HepG2 (cell line): ENCODE measurements at regions not wholly inside any gene's neighbourhood (a gene's known extent, or its start where the extent isn't known, plus 50 kb on each side); places are given as distances from the start of the nearest gene placed in this dataset.

Experiments
- ATAC-seq: fragments of 200-7000 bp; cut with Tn5 transposase; 3 replicates; pipeline ENCODE4 v1.9.1; 2020; ENCODE audit warnings: mild to moderate bottlenecking, moderate library complexity
- BruUV-seq: library from RNA; stranded (reverse); fragments of 400-500 nt; replicated peaks from 2 replicates; lab custom pipeline; 2021; lab: Mats Ljungman, UMichigan
- CTCF ChIA-PET: fragments of 300-600 bp; formaldehyde crosslinking; extraction: SDS; loops from one replicate; lab custom pipeline; 2021; ENCODE audit warnings: low total read pairs, inconsistent platforms, low intra/inter-chr PET ratio; lab: Yijun Ruan, JAX
- POLR2A ChIA-PET: fragments of 350-600 bp; sonication (Branson Sonifier 250); formaldehyde crosslinking; loops from one replicate; lab custom pipeline; 2020; ENCODE audit warnings: antibody characterized with exemption, inconsistent platforms; lab: Yijun Ruan, JAX
- DNase-seq: peaks from one replicate; pipeline ENCODE4 v3.0.0-alpha.2; 2015; ENCODE audit warnings: low spot score
- FAIRE-seq: peaks from 3 replicates; lab custom pipeline; 2011; peaks lifted over from hg19 to GRCh38; lab: Jason Lieb, UNC
- H2AFZ ChIP-seq: one replicate; pipeline ENCODE4 v1.6.1; 2011; ENCODE audit warnings: low read length, inconsistent platforms
- H3K27ac ChIP-seq: fragments of 300-600 bp; 3 replicates; pipeline ENCODE4 v1.8.0; 2011; ENCODE audit warnings: mixed run types, mild to moderate bottlenecking, mixed read lengths, low read length, inconsistent platforms; ENCODE audit not compliant: insufficient read depth; ENCODE audit errors: extremely low read length
- H3K27me3 ChIP-seq, 2 experiments: fragments of 200-600 bp in 1 of 2; 2 replicates in 1 of 2; 3 replicates in 1 of 2; pipeline versions ENCODE4 v1.6.0 to v1.8.0; 2011; ENCODE audit warnings: low read length in 2 of 2, mild to moderate bottlenecking in 2 of 2, moderate library complexity in 2 of 2, inconsistent platforms in 1 of 2; ENCODE audit not compliant: insufficient read depth in 2 of 2, control insufficient read depth in 1 of 2
- H3K36me3 ChIP-seq, 2 experiments: fragments of 200-600 bp in 1 of 2; replicated peaks in 1 of 2; 2 replicates in 1 of 2; 3 replicates in 1 of 2; pipeline versions ENCODE4 v1.5.1 to v1.8.0; 2011; ENCODE audit warnings: low read length in 2 of 2, inconsistent platforms in 1 of 2; ENCODE audit not compliant: insufficient read depth in 2 of 2, control insufficient read depth in 1 of 2
- H3K4me1 ChIP-seq: 2 replicates; pipeline ENCODE4 v1.5.1; 2012; ENCODE audit warnings: low read length, inconsistent platforms; ENCODE audit not compliant: insufficient read depth
- H3K4me2 ChIP-seq: 2 replicates; pipeline ENCODE4 v1.6.0; 2011; ENCODE audit warnings: low read depth, low read length, inconsistent platforms
- H3K4me3 ChIP-seq, 3 experiments: fragments of 200-600 bp in 1 of 3; sonication (generic), shearing (Covaris generic) in 1 of 3; replicated peaks in 1 of 3; 2 replicates each; pipeline ENCODE4 v1.5.1; 2011 to 2016; ENCODE audit warnings: low read length in 3 of 3, inconsistent platforms in 2 of 3, low read depth in 2 of 3, mild to moderate bottlenecking in 2 of 3, control low read depth in 1 of 3, mixed read lengths in 1 of 3; ENCODE audit not compliant: insufficient read depth in 1 of 3
- H3K79me2 ChIP-seq: one replicate; pipeline ENCODE4 v1.6.1; 2011; ENCODE audit warnings: low read length, inconsistent platforms; ENCODE audit not compliant: insufficient read depth
- H3K9ac ChIP-seq: 2 replicates; pipeline ENCODE4 v1.6.0; 2011; ENCODE audit warnings: mild to moderate bottlenecking, low read depth, low read length, inconsistent platforms; ENCODE audit not compliant: insufficient read depth
- H3K9me3 ChIP-seq: 2 replicates; pipeline ENCODE4 v1.5.1; 2012; ENCODE audit warnings: mild to moderate bottlenecking, low read length
- H4K20me1 ChIP-seq: 2 replicates; pipeline ENCODE4 v1.6.0; 2011; ENCODE audit warnings: inconsistent platforms, mild to moderate bottlenecking, low read length, moderate library complexity; ENCODE audit not compliant: insufficient read depth
- DMTF1 ChIP-seq: sonication (generic); formaldehyde crosslinking; IDR thresholded peaks from 2 replicates; pipeline ENCODE4 v1.4.0; 2020; ENCODE audit warnings: mild to moderate bottlenecking, missing genetic modification reagents
- EED ChIP-seq: sonication (generic); formaldehyde crosslinking; IDR thresholded peaks from 2 replicates; pipeline ENCODE4 v1.5.0; 2020; ENCODE audit warnings: mild to moderate bottlenecking, missing genetic modification reagents
- GATAD2A ChIP-seq: IDR thresholded peaks from 2 replicates; pipeline ENCODE4 v1.6.1; 2016
- MBD4 ChIP-seq: IDR thresholded peaks from 2 replicates; pipeline ENCODE4 v1.6.1; 2012; ENCODE audit warnings: low read length, inconsistent platforms, borderline replicate concordance
- MIER2 ChIP-seq: IDR thresholded peaks from 2 replicates; pipeline ENCODE4 v1.6.1; 2016; ENCODE audit warnings: missing biosample characterization, missing genetic modification reagents
- PAWR ChIP-seq: sonication (generic); formaldehyde crosslinking; IDR thresholded peaks from 2 replicates; pipeline ENCODE4 v1.4.0; 2020; ENCODE audit warnings: missing genetic modification reagents, mild to moderate bottlenecking, borderline replicate concordance
- PTBP1 ChIP-seq: fragments of 200-400 bp; formaldehyde crosslinking; IDR thresholded peaks from 2 replicates; pipeline ENCODE4 v1.6.1; 2018; ENCODE audit warnings: low read length, low read depth; ENCODE audit not compliant: poor library complexity, severe bottlenecking
- RFXANK ChIP-seq: IDR thresholded peaks from 2 replicates; pipeline ENCODE4 v1.6.1; 2016
- TAF1 ChIP-seq: sonication (generic); formaldehyde crosslinking; IDR thresholded peaks from 2 replicates; pipeline ENCODE4 v1.4.0; 2020; ENCODE audit warnings: missing genetic modification reagents
- TEAD2 ChIP-seq: sonication (generic); formaldehyde crosslinking; IDR thresholded peaks from 2 replicates; pipeline ENCODE4 v1.9.0; 2021; ENCODE audit warnings: missing genetic modification reagents
- ZBTB49 ChIP-seq: sonication (generic); formaldehyde crosslinking; IDR thresholded peaks from 2 replicates; pipeline ENCODE4 v1.4.0; 2020; ENCODE audit warnings: missing genetic modification reagents, borderline replicate concordance
- ZNF446 ChIP-seq: sonication (generic); formaldehyde crosslinking; IDR thresholded peaks from 2 replicates; pipeline ENCODE4 v1.5.0; 2020; ENCODE audit warnings: mild to moderate bottlenecking, missing genetic modification reagents
- ZNF709 ChIP-seq: sonication (generic); formaldehyde crosslinking; IDR thresholded peaks from 2 replicates; pipeline ENCODE4 v1.5.0; 2020; ENCODE audit warnings: mild to moderate bottlenecking, missing genetic modification reagents
- ZNF747 ChIP-seq: sonication (generic); formaldehyde crosslinking; IDR thresholded peaks from 2 replicates; pipeline ENCODE4 v1.8.1; 2023; ENCODE audit warnings: missing genetic modification reagents, mild to moderate bottlenecking, borderline replicate concordance
- ZNF816 ChIP-seq: sonication (generic); formaldehyde crosslinking; IDR thresholded peaks from 2 replicates; pipeline ENCODE4 v1.8.0; 2022; ENCODE audit warnings: missing genetic modification reagents, mild to moderate bottlenecking, borderline replicate concordance
- ZSCAN21 ChIP-seq: sonication (generic); formaldehyde crosslinking; IDR thresholded peaks from 2 replicates; pipeline ENCODE4 v1.8.0; 2022; ENCODE audit warnings: mild to moderate bottlenecking, missing genetic modification reagents, moderate library complexity, borderline replicate concordance
- WGBS: methylation state at CpG from one replicate; pipeline ENCODE4 v1.1.6; 2017; ENCODE audit warnings: low lambda C conversion rate; 5-methylcytosine and 5-hydroxymethylcytosine counted together
- in situ Hi-C: cut with HindIII; loops from 2 replicates; pipeline ENCODE4 v1.10.0; 2017; ENCODE audit warnings: low pct_unique_long_range_greater_than_20kb; ENCODE audit not compliant: extremely low pct_ligation_motif_present
- intact Hi-C: fragments of 100-400 bp; cut with micrococcal nuclease; formaldehyde crosslinking; loops from one replicate; pipeline ENCODE4 v1.10.0; 2022; ENCODE audit not compliant: unreplicated experiment
- TF ChIP-seq, protein P1 (sequence below): sonication (generic); formaldehyde crosslinking; IDR thresholded peaks from 2 replicates; pipeline ENCODE4 v1.9.0; 2021; ENCODE audit warnings: missing genetic modification reagents, mild to moderate bottlenecking, borderline replicate concordance

GRCh38 chr17:51401279-51401678 is 140.9 kb downstream of the UTP18 start:
- CTCF ChIA-PET, result no interaction called here
- Histone ChIP-seq H3K27ac (no peak overlapping the region), H3K27me3 (peaks cover 0 to 21% of the 10 kb centered on the region in 2 experiments; a peak in 3 of 5 replicates)
- BruUV-seq, result no TSS peak
- TF ChIP-seq ZNF709 (CRISPR knock-in tag) (no peak), EED (no peak), TAF1 (CRISPR knock-in tag) (no peak), ZNF446 (CRISPR knock-in tag) (no peak), MIER2 (CRISPR knock-in tag) (no peak), PTBP1 (no peak), ZBTB49 (CRISPR knock-in tag) (no peak), ZNF816 (CRISPR knock-in tag) (no peak), RFXANK (CRISPR knock-in tag) (no peak), PAWR (CRISPR knock-in tag) (no peak), MBD4 (no peak), ZNF747 (CRISPR knock-in tag) (no peak), ZSCAN21 (no peak), TEAD2 (no peak), GATAD2A (CRISPR knock-in tag) (no peak), DMTF1 (no peak)
- TF ChIP-seq, protein P1, sequence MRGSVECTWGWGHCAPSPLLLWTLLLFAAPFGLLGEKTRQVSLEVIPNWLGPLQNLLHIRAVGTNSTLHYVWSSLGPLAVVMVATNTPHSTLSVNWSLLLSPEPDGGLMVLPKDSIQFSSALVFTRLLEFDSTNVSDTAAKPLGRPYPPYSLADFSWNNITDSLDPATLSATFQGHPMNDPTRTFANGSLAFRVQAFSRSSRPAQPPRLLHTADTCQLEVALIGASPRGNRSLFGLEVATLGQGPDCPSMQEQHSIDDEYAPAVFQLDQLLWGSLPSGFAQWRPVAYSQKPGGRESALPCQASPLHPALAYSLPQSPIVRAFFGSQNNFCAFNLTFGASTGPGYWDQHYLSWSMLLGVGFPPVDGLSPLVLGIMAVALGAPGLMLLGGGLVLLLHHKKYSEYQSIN (CRISPR knock-in tag), result no peak
- TF ChIP-seq, all 625 proteins: peak for 0
- WGBS, result 3% methylated on average over 5 of the region's 5 CpGs
- in situ Hi-C loops, result no loop called here
- Histone ChIP-seq H3K9ac (no peak overlapping the region), H3K4me1 (no peaks in the 10 kb centered on the region), H3K4me3 (no peak overlapping the region), H3K36me3 (no peaks in the 10 kb centered on the region), H3K4me2 (no peak overlapping the region), H2AFZ (no peak overlapping the region), H4K20me1 (no peaks in the 10 kb centered on the region), H3K9me3 (no peaks in the 10 kb centered on the region), H3K79me2 (no peaks in the 10 kb centered on the region)
- FAIRE-seq (no peak), ATAC-seq (no peak), DNase-seq (no peak)
- intact Hi-C loops, result no loop called here
- POLR2A ChIA-PET, result no interaction called here
